Activated B cell treated with CpG ODN at 0.5 μM for 24 hours (primary cell): ENCODE measurements at regions not wholly inside any gene's neighbourhood (a gene's known extent, or its start where the extent isn't known, plus 50 kb on each side); places are given as distances from the start of the nearest gene placed in this dataset.

Source experiments
- ATAC-seq: fragments of 200-7000 bp; cut with Tn5 transposase; one replicate; pipeline ENCODE4 v1.10.0; 2021; ENCODE audit warnings: low read depth, mild to moderate bottlenecking, moderate library complexity
- CTCF ChIA-PET: fragments of 350-600 bp; sonication (Branson Sonifier 250); formaldehyde crosslinking; loops from one replicate; lab custom pipeline; 2021; ENCODE audit warnings: antibody characterized with exemption; lab: Charles Lee
- POLR2A ChIA-PET: fragments of 350-600 bp; sonication (Branson Sonifier 250); formaldehyde crosslinking; loops from one replicate; lab custom pipeline; 2021; ENCODE audit warnings: antibody characterized with exemption; lab: Charles Lee
- DNase-seq: peaks from one replicate; pipeline ENCODE4 v3.0.0; 2022
- H3K27ac Mint-ChIP-seq: one replicate; pipeline ENCODE4 v1.8.0; 2020; ENCODE audit warnings: mixed read lengths
- H3K27me3 Mint-ChIP-seq: one replicate; pipeline ENCODE4 v1.8.0; 2021; ENCODE audit warnings: mixed read lengths
- H3K36me3 Mint-ChIP-seq: one replicate; pipeline ENCODE4 v1.8.0; 2021; ENCODE audit warnings: low read depth, mixed read lengths
- H3K4me1 Mint-ChIP-seq: one replicate; pipeline ENCODE4 v1.8.0; 2021; ENCODE audit warnings: mixed read lengths
- H3K4me3 Mint-ChIP-seq: one replicate; pipeline ENCODE4 v1.8.0; 2020; ENCODE audit warnings: mild to moderate bottlenecking, mixed read lengths
- H3K9me3 Mint-ChIP-seq: one replicate; pipeline ENCODE4 v1.8.0; 2020; ENCODE audit warnings: mixed read lengths
- CTCF ChIP-seq: fragments of 200-600 bp; IDR thresholded peaks from one replicate; pipeline ENCODE4 v1.8.0; 2022; ENCODE audit warnings: antibody characterized with exemption, mild to moderate bottlenecking
- intact Hi-C: fragments of 100-400 bp; cut with micrococcal nuclease; formaldehyde crosslinking; loops from one replicate; pipeline ENCODE4 v1.15.1; 2024

GRCh38 chr18:78903436-78904178 lies 76.0 kb upstream of the SALL3 start:
- H3K36me3 Mint-ChIP-seq: no peaks in the 10 kb centered on the region
- intact Hi-C loops: no loop called here
- no peaks in the 10 kb centered on the region for H3K27me3 Mint-ChIP-seq
- no peaks in the 10 kb centered on the region for H3K9me3 Mint-ChIP-seq
- DNase-seq (no peak), ATAC-seq (no peak)
- no peak overlapping the region for H3K27ac Mint-ChIP-seq
- CTCF ChIA-PET: no interaction called here
- no peak for TF ChIP-seq CTCF
- H3K4me1 Mint-ChIP-seq: no peaks in the 10 kb centered on the region
- H3K4me3 Mint-ChIP-seq: no peak overlapping the region
- POLR2A ChIA-PET: no interaction called here

- H3K27ac Mint-ChIP-seq: no peak overlapping the region
- intact Hi-C loops: no loop called here
- TF ChIP-seq CTCF: no peak
- no peaks in the 10 kb centered on the region for H3K4me1 Mint-ChIP-seq
- DNase-seq: no peak
- ChIA-PET CTCF (no interaction called here), POLR2A (no interaction called here)
- no peaks in the 10 kb centered on the region for H3K36me3 Mint-ChIP-seq
- H3K27me3 Mint-ChIP-seq: no peaks in the 10 kb centered on the region
- no peak for ATAC-seq
- no peak overlapping the region for H3K4me3 Mint-ChIP-seq
- no peaks in the 10 kb centered on the region for H3K9me3 Mint-ChIP-seq
These were observed 75.5 kb upstream of the SALL3 start for GRCh38 chr18:78904179-78904531.

GRCh38 chr18:78905334-78905733 lies 74.3 kb upstream of the SALL3 start:
- Mint-ChIP-seq H3K4me3 (no peak overlapping the region), H3K9me3 (no peaks in the 10 kb centered on the region), H3K27ac (no peak overlapping the region), H3K27me3 (no peaks in the 10 kb centered on the region), H3K36me3 (no peaks in the 10 kb centered on the region), H3K4me1 (no peaks in the 10 kb centered on the region)
- intact Hi-C loops: no loop called here
- POLR2A ChIA-PET: no interaction called here
- CTCF ChIA-PET: no interaction called here
- no peak for TF ChIP-seq CTCF
- DNase-seq (no peak), ATAC-seq (no peak)

- no peak for ATAC-seq
- Mint-ChIP-seq H3K36me3 (no peaks in the 10 kb centered on the region), H3K9me3 (no peaks in the 10 kb centered on the region), H3K4me3 (no peak overlapping the region), H3K27me3 (no peaks in the 10 kb centered on the region), H3K27ac (no peak overlapping the region), H3K4me1 (no peaks in the 10 kb centered on the region)
- no peak for DNase-seq
- TF ChIP-seq CTCF: no peak
- ChIA-PET POLR2A (no interaction called here), CTCF (no interaction called here)
- intact Hi-C loops: no loop called here
These were observed 73.6 kb upstream of the SALL3 start for GRCh38 chr18:78906066-78906465.

- H3K36me3 Mint-ChIP-seq: no peaks in the 10 kb centered on the region
- no peak overlapping the region for H3K27ac Mint-ChIP-seq
- no peak for TF ChIP-seq CTCF
- no peaks in the 10 kb centered on the region for H3K4me1 Mint-ChIP-seq
- H3K27me3 Mint-ChIP-seq: no peaks in the 10 kb centered on the region
- CTCF ChIA-PET: no interaction called here
- DNase-seq (no peak), ATAC-seq (no peak)
- H3K9me3 Mint-ChIP-seq: no peaks in the 10 kb centered on the region
- POLR2A ChIA-PET: no interaction called here
- H3K4me3 Mint-ChIP-seq: no peak overlapping the region
- intact Hi-C loops: no loop called here
These were observed 71.0 kb upstream of the SALL3 start for GRCh38 chr18:78908462-78909260.
